ENCODE measurements at regions not wholly inside any gene's neighbourhood (a gene's known extent, or its start where the extent isn't known, plus 50 kb on each side); places are given as distances from the start of the nearest gene placed in this dataset.
"Not testable (repeated sequence)": the region's sequence is repeated elsewhere in the genome, so short reads cannot be mapped to it uniquely, and the experiment has no call there.

DNA sequence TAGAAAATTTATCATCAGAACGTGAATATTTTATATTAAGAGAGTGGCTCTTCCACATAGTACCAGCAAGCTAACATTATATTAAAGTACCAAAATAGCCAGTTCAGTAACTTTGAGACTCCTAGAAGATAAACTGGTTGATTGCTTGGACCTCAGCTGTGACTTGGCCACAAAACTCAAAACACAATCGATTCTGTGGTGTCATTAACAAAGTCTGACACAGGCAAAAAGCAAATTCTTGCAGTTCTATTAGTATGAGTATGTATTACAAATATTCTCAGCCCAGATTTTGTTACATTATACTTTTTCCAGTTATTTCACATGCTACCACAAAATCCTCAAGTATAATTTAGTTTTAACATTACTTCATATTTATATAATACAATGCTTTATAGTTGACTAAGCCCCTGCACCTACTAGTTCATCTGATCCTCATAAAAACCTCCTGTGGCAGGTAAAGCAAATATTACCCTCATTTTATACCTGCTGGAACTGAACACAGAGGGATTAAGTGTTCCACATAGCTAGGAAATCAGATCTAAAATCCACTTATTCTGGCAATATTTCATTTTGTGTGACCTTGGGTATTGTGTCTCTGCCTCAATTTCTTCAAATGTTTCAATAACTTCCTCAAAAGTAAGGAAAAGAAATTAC lies 279.9 kb upstream of the MKLN1 start:
- DNase-seq (ENCODE audit: low spot score): no peak

DNA sequence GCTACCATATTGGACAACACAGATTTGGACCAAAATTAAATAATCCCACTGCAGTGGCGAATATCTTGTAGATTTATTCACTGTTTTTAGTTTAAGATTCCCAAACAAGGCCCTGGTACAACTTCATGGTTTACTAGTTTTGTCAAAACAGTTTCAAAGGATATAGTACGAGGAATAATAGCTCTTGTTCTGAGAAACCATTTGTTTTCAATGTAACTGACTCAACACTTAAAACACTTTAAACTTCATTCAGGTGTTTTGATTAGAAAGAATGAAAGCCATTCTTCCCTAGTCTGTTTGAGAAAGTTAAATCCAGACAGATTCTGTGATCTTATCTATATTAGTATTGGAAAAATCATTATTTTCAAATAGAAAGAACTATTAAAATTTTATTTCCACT lies 276.4 kb upstream of the MKLN1 start:
- no peak for DNase-seq (ENCODE audit: low spot score)

DNA sequence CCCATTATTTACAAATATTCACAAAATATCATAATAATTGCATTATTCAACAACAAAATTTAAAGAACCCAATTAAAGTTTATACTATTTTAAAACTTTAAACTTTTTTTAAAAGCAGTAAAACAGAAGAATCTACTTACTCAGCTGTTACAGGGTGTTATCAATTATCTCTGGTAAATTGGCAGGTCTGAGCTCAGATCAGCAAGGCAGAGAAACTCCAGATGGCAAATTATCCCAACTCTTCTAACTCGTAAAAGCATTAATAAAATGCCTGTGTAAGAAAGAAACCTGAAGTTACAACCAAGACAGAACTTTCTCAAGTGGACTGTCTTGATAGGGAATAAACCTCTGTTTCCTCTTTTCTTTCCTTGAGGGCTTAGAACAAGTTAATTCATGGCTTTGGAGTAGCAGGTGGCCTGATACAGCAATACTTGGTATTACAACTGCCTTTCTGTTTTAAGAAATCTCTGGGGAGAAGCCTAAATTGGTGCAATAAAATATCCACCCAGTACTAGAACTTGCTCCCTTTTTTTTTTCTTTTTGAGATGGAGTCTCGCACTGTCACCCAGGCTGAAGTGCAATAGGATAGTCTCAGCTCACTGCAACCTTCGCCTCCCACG lies 275.3 kb upstream of the MKLN1 start:
- no peak for DNase-seq (ENCODE audit: low spot score)

DNA sequence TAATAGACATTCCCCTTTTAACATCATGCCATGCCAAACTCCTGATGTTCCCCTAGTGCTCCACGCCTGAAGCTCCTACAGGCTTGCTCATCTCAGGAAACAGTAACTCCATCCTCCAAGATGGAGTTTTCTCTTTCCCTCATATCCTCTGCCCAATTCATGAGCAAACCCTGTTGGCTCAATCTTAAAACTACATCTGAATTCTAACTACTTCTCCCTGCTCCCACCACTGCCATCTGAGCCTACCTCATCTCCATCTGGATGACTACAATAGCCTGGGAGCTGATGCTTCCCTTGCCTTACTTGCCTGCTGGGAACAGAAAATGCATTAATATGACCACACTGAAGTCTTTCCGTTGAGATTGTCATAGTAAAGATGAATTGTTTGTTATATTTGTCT lies 271.7 kb upstream of the MKLN1 start:
- no peak for DNase-seq (ENCODE audit: low spot score)

DNA sequence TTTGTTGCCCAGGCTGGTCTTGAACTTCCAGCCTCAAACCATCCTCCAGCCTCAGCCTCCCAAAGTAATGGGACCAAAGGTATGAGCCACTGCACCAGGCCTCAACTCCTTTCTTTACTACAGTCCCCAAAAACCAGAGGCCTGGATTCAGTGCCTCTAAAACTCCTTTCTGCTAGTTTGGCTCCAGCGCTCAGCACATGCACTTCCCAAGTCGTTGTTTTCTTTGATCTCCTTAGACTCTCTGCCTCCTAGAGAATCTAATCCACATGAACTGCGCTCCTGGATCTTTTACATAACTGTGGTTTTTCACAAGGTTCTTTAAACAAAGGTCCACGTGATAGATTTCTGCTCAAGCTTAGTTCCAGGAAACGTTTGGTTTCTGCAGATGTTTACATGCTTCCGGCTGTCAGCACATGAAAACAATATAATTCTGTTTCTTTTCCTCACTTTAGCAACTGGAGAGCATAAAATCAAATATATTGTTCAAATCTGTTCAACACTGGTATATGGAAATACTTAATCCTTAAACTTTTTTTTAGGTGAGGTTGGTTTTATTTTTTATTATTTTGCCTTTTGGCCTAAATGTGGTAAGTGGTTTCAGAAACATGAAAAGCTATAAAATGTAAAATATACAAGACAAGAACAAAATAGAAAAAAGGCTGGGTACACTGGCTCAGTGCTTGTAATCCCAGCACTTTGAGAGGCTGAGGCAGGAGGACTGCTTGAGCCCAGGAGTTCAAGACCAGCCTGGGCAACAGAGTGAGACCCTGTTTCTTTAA lies 270.5 kb upstream of the MKLN1 start:
- DNase-seq (ENCODE audit: low spot score): peak; percentile 60

DNA sequence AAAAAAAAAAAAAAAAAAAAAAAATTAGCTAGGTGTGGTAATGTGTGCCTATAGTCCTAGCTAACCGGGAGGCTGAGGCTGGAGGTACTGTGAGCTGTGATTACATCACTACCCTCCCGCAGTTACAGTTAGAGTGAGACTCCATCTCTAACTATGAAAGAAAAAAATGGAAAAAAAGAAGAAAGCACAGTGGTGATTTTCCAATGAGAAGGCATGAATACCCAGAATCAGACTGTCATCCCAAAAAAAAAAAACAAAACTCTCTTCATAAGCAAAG lies 269.9 kb upstream of the MKLN1 start:
- no peak for DNase-seq (ENCODE audit: low spot score)

DNA sequence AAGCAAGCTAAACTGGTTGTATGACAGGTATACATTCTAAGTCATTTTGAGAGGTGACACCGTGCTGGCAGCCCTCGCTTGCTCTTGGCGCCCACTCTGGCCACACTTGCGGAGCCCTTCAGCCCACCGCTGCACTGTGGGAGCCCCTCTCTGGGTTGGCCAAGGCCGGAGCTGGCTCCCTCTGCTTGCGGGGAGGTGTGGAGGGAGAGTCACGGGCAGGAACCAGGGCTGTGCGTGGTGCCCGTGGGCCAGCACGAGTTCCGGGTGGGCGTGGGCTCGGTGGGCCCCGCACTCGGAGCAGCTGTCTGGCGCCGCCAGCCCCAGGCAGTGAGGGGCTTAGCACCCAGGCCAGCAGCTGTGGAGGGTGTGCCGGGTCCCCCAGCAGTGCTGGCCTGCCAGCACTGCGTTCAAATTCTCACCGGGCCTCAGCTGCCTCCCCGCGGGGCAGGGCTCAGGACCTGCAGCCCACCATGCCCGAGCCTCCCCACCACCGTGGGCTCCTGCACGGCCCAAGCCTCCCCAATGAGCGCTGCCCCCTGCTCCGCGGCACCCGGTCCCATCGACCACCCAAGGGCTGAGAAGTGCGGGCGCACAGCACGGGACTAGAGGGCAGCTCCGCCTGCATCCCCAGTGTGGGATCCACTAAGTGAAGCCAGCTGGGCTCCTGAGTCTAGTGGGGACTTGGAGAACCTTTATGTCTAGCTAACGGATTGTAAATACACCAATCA lies 269.0 kb upstream of the MKLN1 start:
- DNase-seq (ENCODE audit: low spot score): not testable (repeated sequence)

DNA sequence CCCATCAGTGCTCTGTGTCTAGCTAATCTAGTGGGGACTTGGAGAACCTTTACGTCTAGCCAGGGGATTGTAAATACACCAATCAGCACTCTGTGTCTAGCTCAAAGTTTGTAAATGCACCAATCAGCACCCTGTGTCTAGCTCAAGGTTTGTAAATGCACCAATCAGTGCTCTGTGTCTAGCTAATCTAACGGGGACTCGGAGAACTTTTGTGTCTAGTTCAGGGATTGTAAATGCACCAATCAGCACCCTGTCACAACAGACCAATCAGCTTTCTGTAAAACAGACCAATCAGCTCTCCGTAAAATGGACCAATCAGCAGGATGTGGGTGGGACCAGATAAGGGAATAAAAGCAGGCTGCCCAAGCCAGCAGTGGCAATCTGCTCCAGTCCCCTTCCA lies 268.3 kb upstream of the MKLN1 start:
- DNase-seq (ENCODE audit: low spot score): not testable (repeated sequence)

DNA sequence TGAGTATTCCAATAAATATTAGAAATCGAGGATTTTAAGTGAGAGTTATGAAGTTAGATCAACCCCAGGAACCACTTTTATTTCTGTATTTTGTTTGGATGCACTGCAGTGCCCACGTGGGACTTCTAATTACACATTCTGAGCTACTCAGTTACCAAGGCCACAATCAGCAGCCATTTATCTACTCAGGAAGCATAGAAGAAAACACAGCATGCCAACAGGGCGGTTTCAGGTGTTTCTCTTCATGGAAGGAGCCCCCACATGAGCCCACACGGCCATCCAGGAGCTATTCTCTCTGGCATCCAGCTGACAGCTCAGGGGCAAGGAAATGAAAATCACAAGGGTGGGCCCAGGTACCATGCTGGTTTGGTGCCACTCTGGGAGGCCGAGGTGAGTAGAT lies 266.5 kb upstream of the MKLN1 start:
- DNase-seq (ENCODE audit: low spot score): no peak

DNA sequence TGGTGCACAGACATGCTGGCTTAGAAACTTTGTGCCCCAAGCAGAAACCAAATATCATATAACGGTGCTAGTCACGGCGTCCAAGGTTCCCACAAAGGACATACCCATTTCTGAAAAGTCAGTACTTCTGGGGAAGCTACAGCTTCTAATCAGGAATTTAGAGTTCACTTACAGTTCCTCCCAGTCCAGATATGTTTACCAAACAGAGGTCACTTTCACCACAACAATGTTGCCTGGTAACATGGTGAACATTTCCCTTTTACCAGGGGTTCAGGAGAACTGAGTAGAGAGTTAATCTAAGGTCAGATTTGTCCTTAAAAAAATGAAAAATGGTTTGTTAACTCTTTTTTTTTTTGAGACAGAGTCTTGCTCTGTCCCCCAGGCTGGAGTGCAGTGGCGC lies 265.9 kb upstream of the MKLN1 start:
- DNase-seq (ENCODE audit: low spot score): no peak

DNA sequence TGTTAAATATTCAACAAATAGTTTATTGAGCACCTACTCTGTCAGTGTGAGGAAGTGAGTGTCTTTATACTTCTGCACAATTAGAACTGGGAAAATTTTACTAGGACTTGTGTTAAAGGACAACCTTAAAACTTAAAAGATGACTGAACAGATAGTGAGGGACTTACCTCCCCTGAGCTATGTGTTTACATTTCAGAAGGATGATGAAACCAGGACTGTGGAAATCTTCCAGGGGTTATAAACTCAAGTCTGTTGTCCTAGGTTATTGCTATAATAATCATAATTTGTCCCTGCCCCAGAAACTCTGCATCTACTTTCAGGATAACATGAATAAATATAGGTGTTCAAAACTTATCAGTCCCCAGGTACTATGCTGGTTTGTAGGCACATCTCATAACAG lies 261.0 kb upstream of the MKLN1 start:
- no peak for DNase-seq (ENCODE audit: low spot score)

DNA sequence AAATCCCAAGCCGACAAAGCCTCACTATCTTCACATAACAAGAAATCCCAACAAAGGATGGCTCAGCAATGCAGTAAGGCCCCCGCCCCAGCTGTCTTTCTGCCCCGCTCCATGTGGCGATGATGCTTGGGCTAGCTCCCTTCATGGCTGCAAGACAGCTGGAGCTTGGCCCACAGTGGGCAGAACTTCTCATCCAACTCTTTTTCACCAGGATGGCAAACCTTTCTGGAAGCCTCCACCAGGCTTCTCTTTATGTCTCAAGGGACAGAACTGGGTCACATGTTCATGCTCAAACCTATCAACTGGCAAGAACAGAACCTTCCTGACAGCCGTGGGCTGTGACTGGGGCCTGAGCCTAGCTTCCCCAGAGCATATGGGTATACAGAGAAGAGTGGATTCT lies 260.5 kb upstream of the MKLN1 start:
- no peak for DNase-seq (ENCODE audit: low spot score)

DNA sequence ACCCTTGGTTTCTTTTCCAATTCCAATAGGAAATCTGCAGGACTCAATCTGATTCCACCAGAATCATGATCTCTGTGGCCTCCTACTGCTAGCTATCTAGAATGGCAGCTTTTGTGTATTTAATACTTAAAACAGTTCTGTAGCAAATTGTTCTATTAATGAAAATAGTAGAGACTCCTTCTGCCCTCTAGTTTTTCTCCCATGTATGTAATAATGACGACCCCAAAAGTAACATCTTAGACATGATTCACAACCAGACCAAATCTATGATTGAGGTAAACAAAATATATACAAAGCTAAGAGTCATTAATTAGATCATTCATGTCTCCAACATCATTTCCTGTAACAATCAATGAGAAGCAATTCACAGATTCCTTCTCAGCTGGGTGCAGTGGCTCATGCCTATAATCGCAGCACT lies 259.1 kb upstream of the MKLN1 start:
- DNase-seq (ENCODE audit: low spot score): no peak

DNA sequence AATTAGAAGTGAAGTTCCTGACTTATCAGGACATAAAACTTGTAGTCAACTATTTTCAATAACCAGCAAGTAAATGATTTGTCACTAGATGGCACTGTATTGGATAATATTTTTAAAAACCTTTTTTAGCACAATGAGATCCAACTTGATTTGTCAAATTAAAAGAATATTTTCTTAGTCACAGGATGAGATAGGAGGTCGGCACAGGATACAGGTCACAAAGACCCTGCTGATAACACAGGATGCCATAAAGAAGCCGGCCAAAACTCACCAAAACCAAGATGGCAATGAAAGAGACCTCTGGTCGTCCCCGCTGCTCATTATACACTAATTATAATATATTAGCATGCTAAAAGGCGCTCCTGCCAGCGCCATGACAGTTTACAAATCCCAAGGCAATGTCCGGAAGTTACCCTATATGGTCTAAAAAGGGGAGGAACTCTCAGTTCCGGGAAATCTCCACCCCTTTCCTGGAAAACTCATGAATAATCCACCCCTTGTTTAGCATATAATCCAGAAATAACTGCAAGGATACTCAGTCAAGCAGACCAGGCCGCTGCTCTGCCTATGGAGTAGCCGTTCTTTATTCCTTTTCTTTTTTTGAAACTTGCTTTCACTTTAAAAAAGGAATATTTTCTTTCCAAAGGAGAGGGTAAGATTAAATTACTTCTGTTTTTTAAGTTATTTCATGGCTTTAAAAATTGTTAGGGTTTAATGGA lies 255.7 kb upstream of the MKLN1 start:
- DNase-seq (ENCODE audit: low spot score): peak; percentile 40

DNA sequence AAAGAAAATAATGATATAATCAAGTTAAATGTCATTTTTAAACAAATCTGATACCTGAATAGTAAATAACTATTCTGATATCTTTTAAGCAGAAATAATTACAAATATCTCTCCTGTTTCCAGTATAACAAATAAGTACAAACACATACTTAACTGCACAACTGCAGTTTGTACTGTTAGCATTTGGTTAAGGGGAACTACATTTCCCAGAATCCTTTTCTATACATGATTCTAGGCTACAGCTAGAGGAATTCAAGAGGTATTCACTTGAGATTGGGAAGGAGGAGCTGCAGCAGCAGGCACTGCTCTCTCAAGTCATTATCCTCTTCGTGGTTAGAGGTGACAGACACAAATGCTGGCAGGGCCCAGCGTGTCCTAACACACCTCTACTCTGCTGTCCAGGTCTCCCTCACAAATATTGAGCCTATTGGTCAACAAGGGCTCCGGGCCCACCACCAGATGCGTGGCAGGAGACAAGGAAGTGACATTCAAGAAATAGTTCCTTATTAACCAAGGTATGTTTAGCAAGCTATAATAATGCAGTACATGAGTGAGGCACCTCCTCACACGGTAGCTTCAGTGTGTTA lies 255.1 kb upstream of the MKLN1 start:
- DNase-seq (ENCODE audit: low spot score): no peak

DNA sequence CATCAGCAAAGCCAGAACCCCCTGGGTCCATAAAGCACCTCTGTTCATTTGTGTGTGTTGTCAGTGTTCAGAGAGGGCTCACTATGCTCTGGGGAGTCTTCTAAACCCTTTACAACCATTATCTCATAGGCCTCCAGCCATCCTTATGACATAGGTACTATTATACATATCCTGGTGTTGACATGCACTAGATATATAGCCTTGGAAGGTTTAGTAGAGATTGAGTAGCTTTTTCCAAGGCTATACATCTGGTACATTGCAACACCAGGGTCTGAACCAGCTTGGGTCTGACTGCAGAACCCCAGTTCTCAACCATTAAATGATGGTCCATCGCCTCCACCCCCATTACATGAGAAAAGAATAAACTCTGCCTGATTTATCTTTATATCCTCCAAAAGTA lies 253.6 kb upstream of the MKLN1 start:
- DNase-seq (ENCODE audit: low spot score): no peak

DNA sequence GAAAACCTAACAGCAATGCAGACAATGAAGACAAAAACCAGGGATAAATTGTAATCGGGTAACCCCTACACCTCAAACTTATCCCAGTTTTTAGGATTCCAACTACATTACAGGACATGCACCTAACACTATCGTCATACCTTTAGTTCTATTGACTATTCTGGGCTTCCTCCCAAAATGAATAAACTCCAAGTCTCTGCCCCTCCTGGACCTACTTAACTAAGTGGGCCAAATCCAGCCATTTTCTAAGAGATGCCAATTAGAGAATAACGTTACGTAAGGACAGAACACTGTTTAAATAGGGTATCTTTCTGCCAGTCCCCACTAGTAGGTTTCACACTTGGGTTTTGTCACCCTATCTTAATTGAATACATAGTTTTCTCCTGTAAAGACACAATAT lies 253.1 kb upstream of the MKLN1 start:
- DNase-seq (ENCODE audit: low spot score): peak; percentile 42

DNA sequence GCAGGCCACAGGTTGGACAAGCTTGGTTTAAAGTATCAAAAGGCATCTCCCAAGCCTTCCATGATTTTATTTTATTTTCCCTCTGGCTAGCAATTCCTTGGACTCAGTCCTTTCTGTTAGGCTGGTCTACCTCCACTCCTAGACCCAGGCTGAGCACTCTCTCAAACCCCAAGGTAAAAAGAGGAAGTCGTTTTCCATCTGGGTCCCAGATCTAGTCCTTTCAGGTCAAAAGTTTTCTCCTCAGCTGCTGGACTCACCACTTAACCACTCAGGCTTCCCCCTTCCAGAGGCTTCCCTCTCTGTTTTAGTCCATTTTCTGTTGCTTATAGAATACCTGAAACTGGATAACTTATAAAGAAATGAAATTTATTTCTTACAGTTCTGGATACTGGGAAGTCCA lies 252.3 kb upstream of the MKLN1 start:
- DNase-seq (ENCODE audit: low spot score): no peak

DNA sequence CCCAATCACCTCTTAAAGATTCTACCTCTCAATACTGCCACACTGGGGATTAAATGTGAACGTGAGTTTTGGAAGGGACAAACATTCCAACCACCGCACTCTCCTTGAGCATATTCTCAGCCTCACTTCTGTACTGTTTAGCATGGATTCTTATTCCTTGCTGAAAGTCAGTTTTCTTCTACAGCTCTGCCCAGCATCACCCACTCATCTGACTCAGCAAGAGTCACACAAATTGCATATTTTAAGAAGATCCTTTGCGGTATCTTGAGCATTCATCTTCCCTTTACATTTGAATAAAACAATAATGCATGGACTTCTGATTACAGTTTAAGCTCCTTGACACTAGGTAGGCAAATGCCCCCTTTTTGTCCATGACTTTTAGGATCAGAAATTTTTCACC lies 251.6 kb upstream of the MKLN1 start:
- DNase-seq (ENCODE audit: low spot score): peak; percentile 33

DNA sequence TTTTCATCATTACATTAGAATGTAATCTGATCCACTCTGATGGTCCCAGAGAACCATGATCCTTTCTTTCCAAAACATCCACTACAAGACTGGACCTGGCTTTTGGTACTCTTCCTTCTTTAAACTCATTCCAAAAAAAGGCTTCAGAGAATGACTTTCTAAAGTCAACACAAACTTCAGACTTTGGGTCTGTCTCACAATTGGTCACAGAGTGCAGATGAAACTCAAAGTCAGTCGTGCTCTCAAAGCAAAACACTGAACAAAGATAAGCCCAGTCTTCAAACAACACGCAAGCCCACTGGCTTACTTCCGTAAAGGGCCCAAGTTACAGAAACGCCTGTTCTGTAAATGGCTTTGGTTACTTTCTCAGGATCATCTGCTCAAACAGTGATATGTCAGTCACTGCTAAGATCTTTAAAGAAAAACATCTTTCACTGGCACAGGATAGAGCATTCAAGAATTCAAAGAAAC lies 250.9 kb upstream of the MKLN1 start:
- DNase-seq (ENCODE audit: low spot score): no peak

DNA sequence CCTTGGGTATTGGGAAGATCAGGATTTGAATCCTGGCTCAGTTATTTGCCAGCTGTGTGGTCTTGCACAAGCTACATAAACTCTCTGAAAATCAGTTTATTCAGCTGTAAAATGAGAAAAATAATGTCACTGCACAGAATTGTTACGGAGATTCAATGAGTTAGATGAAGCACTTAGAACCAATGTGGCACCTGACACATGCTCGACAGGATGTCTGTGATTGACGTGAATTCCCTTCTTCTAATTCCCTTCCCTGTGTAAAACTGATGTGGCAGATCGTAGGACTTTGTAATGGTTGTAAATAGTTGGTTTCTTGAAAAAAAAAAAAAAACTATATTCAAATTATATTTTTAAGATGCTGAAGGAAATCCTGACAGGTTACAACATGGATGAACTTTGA lies 249.9 kb upstream of the MKLN1 start:
- no peak for DNase-seq (ENCODE audit: low spot score)

DNA sequence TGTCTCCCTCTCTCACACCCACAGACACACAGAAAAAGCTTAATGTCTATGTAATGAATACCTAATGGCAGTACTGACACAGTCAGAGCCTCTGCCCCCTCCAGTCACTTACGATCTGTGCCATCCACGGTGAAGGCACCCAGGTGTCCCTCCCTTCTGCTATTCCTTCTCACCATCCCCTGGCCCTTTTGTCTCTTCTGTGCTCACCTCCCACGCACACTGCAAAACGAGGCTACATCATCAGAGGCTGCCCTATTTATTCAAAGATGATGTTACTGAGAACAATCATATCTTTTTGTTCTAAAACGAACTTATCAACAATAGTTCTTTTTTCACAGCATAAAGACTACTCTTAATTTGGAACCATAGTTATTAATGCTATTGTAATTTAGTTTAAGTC lies 246.9 kb upstream of the MKLN1 start:
- no peak for DNase-seq (ENCODE audit: low spot score)

All from putamen (tissue), 1 donor.